Neuronal stem cell (in vitro differentiated cells): ENCODE measurements at regions not wholly inside any gene's neighbourhood (a gene's known extent, or its start where the extent isn't known, plus 50 kb on each side); places are given as distances from the start of the nearest gene placed in this dataset.

ENCODE experiments used
- DNase-seq: peaks from one replicate; pipeline ENCODE4 v3.0.0-alpha.2; 2013; ENCODE audit warnings: low spot score
- H2AFZ ChIP-seq: one replicate; pipeline ENCODE4 v1.6.1; 2013; ENCODE audit warnings: mild to moderate bottlenecking, low read length, inconsistent platforms
- H2AK5ac ChIP-seq: 2 replicates; pipeline ENCODE4 v1.6.1; 2013; ENCODE audit warnings: low read depth, mild to moderate bottlenecking, inconsistent platforms, low read length, moderate library complexity, mixed read lengths
- H2BK120ac ChIP-seq: 2 replicates; pipeline ENCODE4 v1.6.1; 2013; ENCODE audit warnings: low read depth, mild to moderate bottlenecking, inconsistent platforms, low read length, moderate library complexity, mixed read lengths
- H2BK12ac ChIP-seq: one replicate; pipeline ENCODE4 v1.6.1; 2013; ENCODE audit warnings: low read length, inconsistent platforms
- H2BK15ac ChIP-seq: 2 replicates; pipeline ENCODE4 v1.6.1; 2013; ENCODE audit warnings: mild to moderate bottlenecking, low read length, inconsistent platforms, mixed read lengths
- H2BK5ac ChIP-seq: one replicate; pipeline ENCODE4 v1.6.1; 2013; ENCODE audit warnings: inconsistent platforms, mild to moderate bottlenecking, low read length, moderate library complexity
- H3K14ac ChIP-seq: one replicate; pipeline ENCODE4 v1.6.1; 2013; ENCODE audit warnings: low read length, inconsistent platforms
- H3K18ac ChIP-seq: 2 replicates; pipeline ENCODE4 v1.6.1; 2013; ENCODE audit warnings: low read length, inconsistent platforms
- H3K23ac ChIP-seq: 2 replicates; pipeline ENCODE4 v1.6.1; 2013; ENCODE audit warnings: low read depth, mild to moderate bottlenecking, mixed read lengths, low read length, inconsistent platforms; ENCODE audit not compliant: poor library complexity
- H3K27ac ChIP-seq: replicated peaks from 3 replicates; pipeline ENCODE4 v1.5.1; 2013; ENCODE audit warnings: low read length, inconsistent platforms
- H3K27me3 ChIP-seq, 3 experiments: 2 replicates each; pipeline ENCODE4 v1.6.1; 2013; ENCODE audit warnings: low read length in 3 of 3, mild to moderate bottlenecking in 2 of 3, inconsistent platforms in 1 of 3, low read depth in 1 of 3, mixed read lengths in 1 of 3, moderate library complexity in 1 of 3; ENCODE audit not compliant: control insufficient read depth in 3 of 3, insufficient read depth in 3 of 3
- H3K36me3 ChIP-seq, 2 donors: replicated peaks in 1 of 2; 2 replicates each; pipeline ENCODE4 v1.6.1; 2013; ENCODE audit warnings: low read length in 2 of 2; ENCODE audit not compliant: control insufficient read depth in 2 of 2, insufficient read depth in 2 of 2
- H3K4ac ChIP-seq: 2 replicates; pipeline ENCODE4 v1.6.1; 2013; ENCODE audit warnings: inconsistent platforms, mild to moderate bottlenecking, low read length, moderate library complexity
- H3K4me1 ChIP-seq, 2 donors: 1 replicate in 1 of 2; 2 replicates in 1 of 2; pipeline ENCODE4 v1.6.1; 2013; ENCODE audit warnings: low read length in 2 of 2, low read depth in 1 of 2; ENCODE audit not compliant: control insufficient read depth in 2 of 2, insufficient read depth in 1 of 2
- H3K4me2 ChIP-seq: one replicate; pipeline ENCODE4 v1.6.1; 2013; ENCODE audit warnings: mild to moderate bottlenecking, low read length, inconsistent platforms; ENCODE audit not compliant: insufficient read depth, poor library complexity, severe bottlenecking
- H3K4me3 ChIP-seq, 2 donors: 2 replicates each; pipeline ENCODE4 v1.5.1; 2013; ENCODE audit warnings: low read length in 2 of 2, mild to moderate bottlenecking in 2 of 2, inconsistent platforms in 1 of 2, moderate library complexity in 1 of 2
- H3K79me1 ChIP-seq: one replicate; pipeline ENCODE4 v1.6.1; 2013; ENCODE audit warnings: low read depth, mild to moderate bottlenecking, inconsistent platforms, low read length, moderate library complexity
- H3K9ac ChIP-seq: one replicate; pipeline ENCODE4 v1.6.1; 2013; ENCODE audit warnings: mild to moderate bottlenecking, low read depth, low read length, inconsistent platforms; ENCODE audit not compliant: poor library complexity
- H3K9me3 ChIP-seq, 2 donors: replicated peaks in 1 of 2; 2 replicates each; pipeline versions ENCODE3 to v1.6.1; 2013; ENCODE audit warnings: low read length in 2 of 2, mild to moderate bottlenecking in 2 of 2, inconsistent platforms in 1 of 2, low read depth in 1 of 2, mixed read lengths in 1 of 2, moderate library complexity in 1 of 2; ENCODE audit not compliant: control insufficient read depth in 2 of 2, insufficient read depth in 1 of 2
- H4K8ac ChIP-seq: one replicate; pipeline ENCODE4 v1.6.1; 2013; ENCODE audit warnings: low read depth, mild to moderate bottlenecking, inconsistent platforms, low read length, moderate library complexity
- H4K91ac ChIP-seq: one replicate; pipeline ENCODE4 v1.6.1; 2013; ENCODE audit warnings: low read length, low read depth, mild to moderate bottlenecking, inconsistent platforms; ENCODE audit not compliant: poor library complexity
- WGBS, 2 donors: extraction: QIAGEN DNeasy Blood & Tissue Kit; methylation state at CpG; one replicate each; pipeline ENCODE4 v1.1.7; 2013; ENCODE audit warnings: missing lambda C conversion rate in 2 of 2, mixed read lengths in 1 of 2; ENCODE audit not compliant: insufficient read length in 2 of 2, insufficient replicate concordance in 1 of 2; ENCODE audit errors: extremely low coverage in 2 of 2; 5-methylcytosine and 5-hydroxymethylcytosine counted together

- no peaks in the 10 kb centered on the region for H3K36me3 ChIP-seq
- H4K8ac ChIP-seq = no peak overlapping the region
- no peak overlapping the region for H3K14ac ChIP-seq
- DNase-seq = no peak
- no peak overlapping the region for H4K91ac ChIP-seq
- H3K27me3 ChIP-seq = no peaks in the 10 kb centered on the region
- no peak overlapping the region for H2BK120ac ChIP-seq
- no peak overlapping the region for H2BK15ac ChIP-seq
- no peaks in the 10 kb centered on the region for H3K79me1 ChIP-seq
- H2AFZ ChIP-seq = no peak overlapping the region
- no peak overlapping the region for H2AK5ac ChIP-seq
- H3K27ac ChIP-seq = no peak overlapping the region
- H3K9ac ChIP-seq = no peak overlapping the region
- H3K9me3 ChIP-seq = peaks cover 0 to 1% of the 10 kb centered on the region in 2 donors
- H2BK5ac ChIP-seq = no peak overlapping the region
- no peak overlapping the region for H2BK12ac ChIP-seq
- H3K23ac ChIP-seq = no peak overlapping the region
- H3K4me3 ChIP-seq = no peak overlapping the region
- H3K18ac ChIP-seq = no peak overlapping the region
- H3K4ac ChIP-seq = no peak overlapping the region
- no peaks in the 10 kb centered on the region for H3K4me1 ChIP-seq
- WGBS, 2 donors = no CpG with 5 or more reads among the region's 2 CpGs
- H3K4me2 ChIP-seq = no peak overlapping the region
These were observed 184.9 kb downstream of the BAMBI start for GRCh38 chr10:28862219-28862618.

GRCh38 chr10:28869606-28870201 is 192.4 kb downstream of the BAMBI start:
- Histone ChIP-seq H3K18ac (no peak overlapping the region), H4K91ac (no peak overlapping the region), H3K4me1 (no peaks in the 10 kb centered on the region), H3K79me1 (no peaks in the 10 kb centered on the region), H3K9me3 (no peaks in the 10 kb centered on the region), H2BK12ac (no peak overlapping the region), H3K23ac (no peak overlapping the region), H4K8ac (no peak overlapping the region), H3K27me3 (peaks cover 0 to 2% (median 0%) of the 10 kb centered on the region in 3 experiments), H2BK5ac (no peak overlapping the region), H2BK15ac (no peak overlapping the region), H3K27ac (no peak overlapping the region), H2AFZ (no peak overlapping the region), H3K14ac (no peak overlapping the region), H3K4ac (no peak overlapping the region), H3K4me3 (no peak overlapping the region), H2AK5ac (no peak overlapping the region), H3K4me2 (no peak overlapping the region), H3K9ac (no peak overlapping the region), H3K36me3 (no peaks in the 10 kb centered on the region), H2BK120ac (no peak overlapping the region)
- WGBS, 2 donors = no CpG with 5 or more reads among the region's 5 CpGs
- DNase-seq = no peak

- Histone ChIP-seq H3K27me3 (peaks cover 0 to 19% (median 0%) of the 10 kb centered on the region in 3 experiments), H2AK5ac (no peak overlapping the region), H3K4ac (no peak overlapping the region), H3K9me3 (no peaks in the 10 kb centered on the region), H3K14ac (no peak overlapping the region), H3K79me1 (no peaks in the 10 kb centered on the region), H3K36me3 (no peaks in the 10 kb centered on the region), H3K23ac (no peak overlapping the region), H3K4me2 (no peak overlapping the region), H4K91ac (no peak overlapping the region), H3K27ac (no peak overlapping the region), H4K8ac (no peak overlapping the region), H2BK5ac (no peak overlapping the region), H2AFZ (no peak overlapping the region), H3K4me1 (peaks cover 0 to 7% of the 10 kb centered on the region in 2 donors), H3K9ac (no peak overlapping the region), H2BK12ac (no peak overlapping the region), H2BK120ac (no peak overlapping the region), H3K18ac (no peak overlapping the region), H2BK15ac (no peak overlapping the region), H3K4me3 (no peak overlapping the region)
- no peak for DNase-seq
- WGBS, 2 donors = no CpG with 5 or more reads among the region's 4 CpGs
These were observed 194.3 kb downstream of the BAMBI start for GRCh38 chr10:28871665-28872064.

- Histone ChIP-seq H3K4ac (no peak overlapping the region), H2BK12ac (no peak overlapping the region), H3K4me2 (no peak overlapping the region), H3K23ac (no peak overlapping the region), H3K27me3 (peaks cover 0 to 22% (median 0%) of the 10 kb centered on the region in 3 experiments), H2AFZ (no peak overlapping the region), H2BK120ac (no peak overlapping the region), H3K27ac (no peak overlapping the region), H3K4me1 (peaks cover 0 to 7% of the 10 kb centered on the region in 2 donors), H3K18ac (no peak overlapping the region), H3K4me3 (no peak overlapping the region), H3K14ac (no peak overlapping the region), H3K36me3 (no peaks in the 10 kb centered on the region), H2BK15ac (no peak overlapping the region), H4K91ac (no peak overlapping the region), H2AK5ac (no peak overlapping the region), H3K9ac (no peak overlapping the region), H4K8ac (no peak overlapping the region), H3K79me1 (no peaks in the 10 kb centered on the region), H3K9me3 (no peaks in the 10 kb centered on the region), H2BK5ac (no peak overlapping the region)
- DNase-seq = no peak
- no CpG with 5 or more reads among the region's 5 CpGs for WGBS, 2 donors
These were observed 195.4 kb downstream of the BAMBI start for GRCh38 chr10:28872587-28873165.
